HepG2 (cell line): ENCODE measurements at regions not wholly inside any gene's neighbourhood (a gene's known extent, or its start where the extent isn't known, plus 50 kb on each side); places are given as distances from the start of the nearest gene placed in this dataset.

Experiments used
- ATAC-seq: fragments of 200-7000 bp; cut with Tn5 transposase; 3 replicates; pipeline ENCODE4 v1.9.1; 2020; ENCODE audit warnings: mild to moderate bottlenecking, moderate library complexity
- BruUV-seq: library from RNA; stranded (reverse); fragments of 400-500 nt; replicated peaks from 2 replicates; lab custom pipeline; 2021; lab: Mats Ljungman, UMichigan
- CTCF ChIA-PET: fragments of 300-600 bp; formaldehyde crosslinking; extraction: SDS; loops from one replicate; lab custom pipeline; 2021; ENCODE audit warnings: low total read pairs, inconsistent platforms, low intra/inter-chr PET ratio; lab: Yijun Ruan, JAX
- POLR2A ChIA-PET: fragments of 350-600 bp; sonication (Branson Sonifier 250); formaldehyde crosslinking; loops from one replicate; lab custom pipeline; 2020; ENCODE audit warnings: antibody characterized with exemption, inconsistent platforms; lab: Yijun Ruan, JAX
- DNase-seq: peaks from one replicate; pipeline ENCODE4 v3.0.0-alpha.2; 2015; ENCODE audit warnings: low spot score
- FAIRE-seq: peaks from 3 replicates; lab custom pipeline; 2011; peaks lifted over from hg19 to GRCh38; lab: Jason Lieb, UNC
- H2AFZ ChIP-seq: one replicate; pipeline ENCODE4 v1.6.1; 2011; ENCODE audit warnings: low read length, inconsistent platforms
- H3K27ac ChIP-seq: fragments of 300-600 bp; 3 replicates; pipeline ENCODE4 v1.8.0; 2011; ENCODE audit warnings: mixed run types, mild to moderate bottlenecking, mixed read lengths, low read length, inconsistent platforms; ENCODE audit not compliant: insufficient read depth; ENCODE audit errors: extremely low read length
- H3K27me3 ChIP-seq, 2 experiments: fragments of 200-600 bp in 1 of 2; 2 replicates in 1 of 2; 3 replicates in 1 of 2; pipeline versions ENCODE4 v1.6.0 to v1.8.0; 2011; ENCODE audit warnings: low read length in 2 of 2, mild to moderate bottlenecking in 2 of 2, moderate library complexity in 2 of 2, inconsistent platforms in 1 of 2; ENCODE audit not compliant: insufficient read depth in 2 of 2, control insufficient read depth in 1 of 2
- H3K36me3 ChIP-seq, 2 experiments: fragments of 200-600 bp in 1 of 2; replicated peaks in 1 of 2; 2 replicates in 1 of 2; 3 replicates in 1 of 2; pipeline versions ENCODE4 v1.5.1 to v1.8.0; 2011; ENCODE audit warnings: low read length in 2 of 2, inconsistent platforms in 1 of 2; ENCODE audit not compliant: insufficient read depth in 2 of 2, control insufficient read depth in 1 of 2
- H3K4me1 ChIP-seq: 2 replicates; pipeline ENCODE4 v1.5.1; 2012; ENCODE audit warnings: low read length, inconsistent platforms; ENCODE audit not compliant: insufficient read depth
- H3K4me2 ChIP-seq: 2 replicates; pipeline ENCODE4 v1.6.0; 2011; ENCODE audit warnings: low read depth, low read length, inconsistent platforms
- H3K4me3 ChIP-seq, 3 experiments: fragments of 200-600 bp in 1 of 3; sonication (generic), shearing (Covaris generic) in 1 of 3; replicated peaks in 1 of 3; 2 replicates each; pipeline ENCODE4 v1.5.1; 2011 to 2016; ENCODE audit warnings: low read length in 3 of 3, inconsistent platforms in 2 of 3, low read depth in 2 of 3, mild to moderate bottlenecking in 2 of 3, control low read depth in 1 of 3, mixed read lengths in 1 of 3; ENCODE audit not compliant: insufficient read depth in 1 of 3
- H3K79me2 ChIP-seq: one replicate; pipeline ENCODE4 v1.6.1; 2011; ENCODE audit warnings: low read length, inconsistent platforms; ENCODE audit not compliant: insufficient read depth
- H3K9ac ChIP-seq: 2 replicates; pipeline ENCODE4 v1.6.0; 2011; ENCODE audit warnings: mild to moderate bottlenecking, low read depth, low read length, inconsistent platforms; ENCODE audit not compliant: insufficient read depth
- H3K9me3 ChIP-seq: 2 replicates; pipeline ENCODE4 v1.5.1; 2012; ENCODE audit warnings: mild to moderate bottlenecking, low read length
- H4K20me1 ChIP-seq: 2 replicates; pipeline ENCODE4 v1.6.0; 2011; ENCODE audit warnings: inconsistent platforms, mild to moderate bottlenecking, low read length, moderate library complexity; ENCODE audit not compliant: insufficient read depth
- MAFK ChIP-seq, 2 experiments: IDR thresholded peaks in 1 of 2; conservative IDR thresholded peaks in 1 of 2; 2 replicates each; pipeline ENCODE4 v1.6.1; 2011; ENCODE audit warnings: improper control_type of control experiment in 2 of 2, low read length in 2 of 2
- NPAS2 ChIP-seq: sonication (generic); formaldehyde crosslinking; IDR thresholded peaks from 2 replicates; pipeline ENCODE4 v1.8.0; 2022; ENCODE audit warnings: mild to moderate bottlenecking, missing genetic modification reagents, borderline replicate concordance
- RBFOX2 ChIP-seq: fragments of 200-400 bp; formaldehyde crosslinking; IDR thresholded peaks from 2 replicates; pipeline ENCODE4 v1.6.1; 2017; ENCODE audit warnings: low read depth, mild to moderate bottlenecking, low read length
- SNRNP70 ChIP-seq: fragments of 200-400 bp; formaldehyde crosslinking; IDR thresholded peaks from 2 replicates; pipeline ENCODE4 v1.6.1; 2017; ENCODE audit warnings: mild to moderate bottlenecking, low read depth, low read length, moderate library complexity
- TCF12 ChIP-seq, 2 experiments: fragments of 450-650 bp in 1 of 2; sonication (generic) in 1 of 2; formaldehyde crosslinking in 1 of 2; IDR thresholded peaks; 2 replicates each; pipeline versions ENCODE4 v1.6.1 to v1.8.0; 2017 to 2022; ENCODE audit warnings: antibody characterized with exemption in 1 of 2, mild to moderate bottlenecking in 1 of 2, missing genetic modification reagents in 1 of 2, moderate library complexity in 1 of 2
- ZNF234 ChIP-seq: sonication (generic); formaldehyde crosslinking; conservative IDR thresholded peaks from 2 replicates; pipeline ENCODE4 v1.5.1; 2020; ENCODE audit warnings: mild to moderate bottlenecking, missing genetic modification reagents
- ZNF235 ChIP-seq: sonication (generic); formaldehyde crosslinking; IDR thresholded peaks from 2 replicates; pipeline ENCODE4 v1.8.1; 2023; ENCODE audit warnings: mild to moderate bottlenecking, missing genetic modification reagents, borderline replicate concordance
- ZNF251 ChIP-seq: sonication (generic); formaldehyde crosslinking; IDR thresholded peaks from 2 replicates; pipeline ENCODE4 v1.9.0; 2021; ENCODE audit warnings: mild to moderate bottlenecking, missing genetic modification reagents
- ZNF639 ChIP-seq: conservative IDR thresholded peaks from 2 replicates; pipeline ENCODE4 v1.6.1; 2018; ENCODE audit warnings: missing genetic modification reagents
- ZNF800 ChIP-seq: sonication (generic); formaldehyde crosslinking; IDR thresholded peaks from 2 replicates; pipeline ENCODE4 v1.4.0; 2020; ENCODE audit warnings: missing genetic modification reagents
- ZSCAN22 ChIP-seq: sonication (generic); formaldehyde crosslinking; IDR thresholded peaks from 2 replicates; pipeline ENCODE4 v1.4.0; 2020; ENCODE audit warnings: mild to moderate bottlenecking, missing genetic modification reagents
- WGBS: methylation state at CpG from one replicate; pipeline ENCODE4 v1.1.6; 2017; ENCODE audit warnings: low lambda C conversion rate; 5-methylcytosine and 5-hydroxymethylcytosine counted together
- in situ Hi-C: cut with HindIII; loops from 2 replicates; pipeline ENCODE4 v1.10.0; 2017; ENCODE audit warnings: low pct_unique_long_range_greater_than_20kb; ENCODE audit not compliant: extremely low pct_ligation_motif_present
- intact Hi-C: fragments of 100-400 bp; cut with micrococcal nuclease; formaldehyde crosslinking; loops from one replicate; pipeline ENCODE4 v1.10.0; 2022; ENCODE audit not compliant: unreplicated experiment
- TF ChIP-seq, protein P1 (sequence below): sonication (generic); formaldehyde crosslinking; conservative IDR thresholded peaks from 2 replicates; pipeline ENCODE4 v1.8.0; 2022; ENCODE audit warnings: mild to moderate bottlenecking, moderate library complexity, missing genetic modification reagents

GRCh38 chr16:86243123-86243473 lies 267.2 kb upstream of the FOXF1 start:
- Histone ChIP-seq H3K79me2 (no peaks in the 10 kb centered on the region), H3K36me3 (no peaks in the 10 kb centered on the region), H3K4me3 (no peak overlapping the region), H4K20me1 (no peaks in the 10 kb centered on the region), H3K27ac (no peak overlapping the region), H3K4me2 (no peak overlapping the region), H2AFZ (no peak overlapping the region), H3K9me3 (no peaks in the 10 kb centered on the region), H3K9ac (no peak overlapping the region), H3K4me1 (no peaks in the 10 kb centered on the region), H3K27me3 (peaks cover 6 to 73% of the 10 kb centered on the region in 2 experiments; a peak in 4 of 5 replicates)
- ChIA-PET CTCF (no interaction called here), POLR2A (no interaction called here)
- in situ Hi-C loops: no loop called here
- no peak for FAIRE-seq
- no peak for ATAC-seq
- intact Hi-C loops: no loop called here
- no TSS peak for BruUV-seq
- WGBS: 7% methylated on average over 5 of the region's 6 CpGs
- TF ChIP-seq ZNF639 (CRISPR knock-in tag): no peak
- TF ChIP-seq SNRNP70: no peak
- no peak for TF ChIP-seq NPAS2 (CRISPR knock-in tag)
- TF ChIP-seq ZNF234 (CRISPR knock-in tag): no peak
- no peak for TF ChIP-seq ZNF235 (CRISPR knock-in tag)
- no peak for TF ChIP-seq TCF12 (IDR thresholded peaks at IDR 0.05)
- no peak for TF ChIP-seq TCF12 (CRISPR knock-in tag; IDR thresholded peaks at IDR 0.05)
- TF ChIP-seq ZNF251 (CRISPR knock-in tag): no peak
- no peak for DNase-seq

GRCh38 chr16:86243571-86244154 lies 266.7 kb upstream of the FOXF1 start:
- Histone ChIP-seq H3K27me3 (peaks cover 6 to 79% of the 10 kb centered on the region in 2 experiments; a peak in 4 of 5 replicates), H3K36me3 (no peaks in the 10 kb centered on the region), H3K79me2 (no peaks in the 10 kb centered on the region), H2AFZ (no peak overlapping the region), H3K9me3 (no peaks in the 10 kb centered on the region), H3K4me3 (no peak overlapping the region), H3K4me1 (no peaks in the 10 kb centered on the region), H3K4me2 (no peak overlapping the region), H4K20me1 (no peaks in the 10 kb centered on the region), H3K9ac (no peak overlapping the region), H3K27ac (no peak overlapping the region)
- no peak for DNase-seq
- no peak for ATAC-seq
- intact Hi-C loops: no loop called here
- in situ Hi-C loops: no loop called here
- CTCF ChIA-PET: no interaction called here
- no TSS peak for BruUV-seq
- no peak for FAIRE-seq
- POLR2A ChIA-PET: no interaction called here
- TF ChIP-seq ZNF800 (CRISPR knock-in tag): no peak
- TF ChIP-seq MAFK (conservative IDR thresholded peaks at IDR 0.05 in 1 of 2, IDR thresholded peaks at IDR 0.05 in 1 of 2; ENCODE audit: low read length in 2 of 2): 0 out of 4 replicates have a peak, but pooled peaks of 1 of the 2 experiments have one; percentile 2
- TF ChIP-seq, protein P1, sequence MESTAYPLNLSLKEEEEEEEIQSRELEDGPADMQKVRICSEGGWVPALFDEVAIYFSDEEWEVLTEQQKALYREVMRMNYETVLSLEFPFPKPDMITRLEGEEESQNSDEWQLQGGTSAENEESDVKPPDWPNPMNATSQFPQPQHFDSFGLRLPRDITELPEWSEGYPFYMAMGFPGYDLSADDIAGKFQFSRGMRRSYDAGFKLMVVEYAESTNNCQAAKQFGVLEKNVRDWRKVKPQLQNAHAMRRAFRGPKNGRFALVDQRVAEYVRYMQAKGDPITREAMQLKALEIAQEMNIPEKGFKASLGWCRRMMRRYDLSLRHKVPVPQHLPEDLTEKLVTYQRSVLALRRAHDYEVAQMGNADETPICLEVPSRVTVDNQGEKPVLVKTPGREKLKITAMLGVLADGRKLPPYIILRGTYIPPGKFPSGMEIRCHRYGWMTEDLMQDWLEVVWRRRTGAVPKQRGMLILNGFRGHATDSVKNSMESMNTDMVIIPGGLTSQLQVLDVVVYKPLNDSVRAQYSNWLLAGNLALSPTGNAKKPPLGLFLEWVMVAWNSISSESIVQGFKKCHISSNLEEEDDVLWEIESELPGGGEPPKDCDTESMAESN (CRISPR knock-in tag): no peak
- no peak for TF ChIP-seq RBFOX2
- no peak for TF ChIP-seq ZSCAN22 (CRISPR knock-in tag)
- 5% methylated on average over 8 of the region's 15 CpGs for WGBS
